Neural cell (in vitro differentiated cells): ENCODE measurements at regions not wholly inside any gene's neighbourhood (a gene's known extent, or its start where the extent isn't known, plus 50 kb on each side); places are given as distances from the start of the nearest gene placed in this dataset.

Source experiments
- H2AFZ ChIP-seq: fragments of 200-600, 300-800 bp; sonication (generic), shearing (Covaris generic); 2 replicates; pipeline ENCODE4 v1.6.0; 2014; ENCODE audit warnings: low read depth, mild to moderate bottlenecking, antibody characterized with exemption, low read length, moderate library complexity
- H3F3A ChIP-seq: fragments of 200-600 bp; shearing (Covaris generic); 2 replicates; pipeline ENCODE4 v1.6.1; 2016; ENCODE audit warnings: mild to moderate bottlenecking, moderate library complexity, mixed read lengths, antibody characterized with exemption, low read length; ENCODE audit not compliant: insufficient read depth, poor library complexity, severe bottlenecking
- H3K27ac ChIP-seq: fragments of 200-600, 300-800 bp; sonication (generic), shearing (Covaris generic); 2 replicates; pipeline ENCODE4 v1.5.1; 2014; ENCODE audit warnings: mild to moderate bottlenecking, low read length, moderate library complexity
- H3K27me3 ChIP-seq: fragments of 300-800, 200-600 bp; sonication (generic), shearing (Covaris generic); 2 replicates; pipeline ENCODE4 v1.6.0; 2014; ENCODE audit warnings: mild to moderate bottlenecking, low read depth, low read length, moderate library complexity; ENCODE audit not compliant: insufficient read depth
- H3K36me3 ChIP-seq: fragments of 300-800, 200-600 bp; sonication (generic), shearing (Covaris generic); 2 replicates; pipeline ENCODE4 v1.5.1; 2014; ENCODE audit warnings: mild to moderate bottlenecking, antibody characterized with exemption, low read length, moderate library complexity; ENCODE audit not compliant: insufficient read depth
- H3K4me2 ChIP-seq: fragments of 300-800, 200-600 bp; sonication (generic), shearing (Covaris generic); 2 replicates; pipeline ENCODE4 v1.6.0; 2014; ENCODE audit warnings: mild to moderate bottlenecking, low read length
- H3K4me3 ChIP-seq: fragments of 300-800, 200-600 bp; sonication (generic), shearing (Covaris generic); 2 replicates; pipeline ENCODE4 v1.5.1; 2014; ENCODE audit warnings: mild to moderate bottlenecking, low read length, moderate library complexity
- H3K79me2 ChIP-seq: fragments of 200-600 bp; shearing (Covaris generic); replicated peaks from 2 replicates; pipeline ENCODE4 v1.6.0; 2014; ENCODE audit warnings: mild to moderate bottlenecking, low read length, moderate library complexity; ENCODE audit not compliant: insufficient read depth
- H3K9ac ChIP-seq: fragments of 300-800, 200-600 bp; sonication (generic), shearing (Covaris generic); 2 replicates; pipeline ENCODE4 v1.6.1; 2016; ENCODE audit warnings: mild to moderate bottlenecking, low read length, mixed read lengths
- H3K9me2 ChIP-seq: fragments of 200-600 bp; shearing (Covaris generic); 2 replicates; pipeline ENCODE4 v1.6.1; 2016; ENCODE audit warnings: mild to moderate bottlenecking, low read length, mixed read lengths; ENCODE audit not compliant: insufficient read depth
- H3K9me3 ChIP-seq: fragments of 200-600, 300-800 bp; sonication (generic), shearing (Covaris generic); 2 replicates; pipeline ENCODE4 v1.6.1; 2016; ENCODE audit warnings: mild to moderate bottlenecking, mixed run types, low read length, moderate library complexity, mixed read lengths
- H4K20me1 ChIP-seq: fragments of 200-600 bp; shearing (Covaris generic); 2 replicates; pipeline ENCODE4 v1.6.1; 2016; ENCODE audit warnings: mild to moderate bottlenecking, mixed run types; ENCODE audit not compliant: insufficient read depth
- CTCF ChIP-seq: fragments of 450-650 bp; IDR thresholded peaks from 2 replicates; pipeline ENCODE4 v1.5.1; 2014; ENCODE audit warnings: antibody characterized with exemption, mild to moderate bottlenecking, moderate library complexity; ENCODE audit not compliant: poor library complexity, severe bottlenecking
- EP300 ChIP-seq: fragments of 450-650 bp; conservative IDR thresholded peaks from 2 replicates; pipeline ENCODE4 v1.6.1; 2014; ENCODE audit warnings: antibody characterized with exemption, mild to moderate bottlenecking, moderate library complexity; ENCODE audit not compliant: poor library complexity, severe bottlenecking
- EZH2 ChIP-seq: fragments of 200-600, 300-800 bp; shearing (Covaris generic), sonication (generic); IDR thresholded peaks from 2 replicates; pipeline ENCODE4 v1.6.1; 2014; ENCODE audit warnings: antibody characterized with exemption, low read length, borderline replicate concordance, mild to moderate bottlenecking; ENCODE audit not compliant: insufficient read depth, poor library complexity, severe bottlenecking
- MXI1 ChIP-seq: fragments of 450-650 bp; conservative IDR thresholded peaks from 2 replicates; pipeline ENCODE4 v1.6.1; 2014; ENCODE audit warnings: antibody characterized with exemption, mild to moderate bottlenecking; ENCODE audit not compliant: poor library complexity, severe bottlenecking
- POLR2AphosphoS5 ChIP-seq: IDR thresholded peaks from 2 replicates; pipeline ENCODE4 v1.6.1; 2012
- RAD21 ChIP-seq: fragments of 450-650 bp; conservative IDR thresholded peaks from 2 replicates; pipeline ENCODE4 v1.6.1; 2014; ENCODE audit warnings: antibody characterized with exemption, mild to moderate bottlenecking, moderate library complexity
- SMC3 ChIP-seq: fragments of 450-650 bp; conservative IDR thresholded peaks from 2 replicates; pipeline ENCODE4 v1.6.1; 2014; ENCODE audit warnings: antibody characterized with exemption, mild to moderate bottlenecking, moderate library complexity; ENCODE audit not compliant: poor library complexity
- TAF1 ChIP-seq: IDR thresholded peaks from 2 replicates; pipeline ENCODE4 v1.6.1; 2012; ENCODE audit warnings: low read depth
- TF ChIP-seq, protein P1 (sequence below): IDR thresholded peaks from 2 replicates; pipeline ENCODE4 v1.6.1; 2012; ENCODE audit warnings: borderline replicate concordance

DNA sequence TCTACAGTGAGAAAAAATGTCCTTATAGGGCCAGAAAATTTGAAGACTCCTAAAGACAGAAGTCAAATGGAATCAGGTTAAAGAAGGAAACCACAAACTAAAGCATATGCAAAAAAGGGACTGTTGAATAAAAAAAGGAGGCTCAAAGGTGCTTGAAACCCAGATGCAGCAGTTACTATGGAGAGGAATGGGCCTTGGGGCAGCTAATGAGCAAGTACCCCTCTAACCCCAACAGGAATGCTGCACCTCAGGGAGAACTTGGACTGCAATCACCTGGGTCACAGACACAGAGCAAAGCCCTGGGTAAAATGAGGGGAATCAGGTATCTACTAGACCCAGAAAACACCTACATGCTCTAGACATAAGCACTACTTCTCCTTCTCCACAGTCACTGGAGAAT lies 313.9 kb downstream of the UBE3D start:
- Histone ChIP-seq H3K4me2 (no peak overlapping the region), H4K20me1 (no peaks in the 10 kb centered on the region), H3K36me3 (no peaks in the 10 kb centered on the region), H3K27ac (no peak overlapping the region), H3K9me2 (no peaks in the 10 kb centered on the region), H3K79me2 (no peaks in the 10 kb centered on the region), H3K27me3 (no peaks in the 10 kb centered on the region), H3K9me3 (no peaks in the 10 kb centered on the region), H3F3A (no peaks in the 10 kb centered on the region), H2AFZ (no peak overlapping the region), H3K9ac (no peak overlapping the region), H3K4me3 (no peak overlapping the region)
- TF ChIP-seq POLR2AphosphoS5 (no peak), RAD21 (no peak), SMC3 (no peak), MXI1 (no peak), TAF1 (no peak), CTCF (no peak), EP300 (no peak), EZH2 (no peak)
- TF ChIP-seq, protein P1, sequence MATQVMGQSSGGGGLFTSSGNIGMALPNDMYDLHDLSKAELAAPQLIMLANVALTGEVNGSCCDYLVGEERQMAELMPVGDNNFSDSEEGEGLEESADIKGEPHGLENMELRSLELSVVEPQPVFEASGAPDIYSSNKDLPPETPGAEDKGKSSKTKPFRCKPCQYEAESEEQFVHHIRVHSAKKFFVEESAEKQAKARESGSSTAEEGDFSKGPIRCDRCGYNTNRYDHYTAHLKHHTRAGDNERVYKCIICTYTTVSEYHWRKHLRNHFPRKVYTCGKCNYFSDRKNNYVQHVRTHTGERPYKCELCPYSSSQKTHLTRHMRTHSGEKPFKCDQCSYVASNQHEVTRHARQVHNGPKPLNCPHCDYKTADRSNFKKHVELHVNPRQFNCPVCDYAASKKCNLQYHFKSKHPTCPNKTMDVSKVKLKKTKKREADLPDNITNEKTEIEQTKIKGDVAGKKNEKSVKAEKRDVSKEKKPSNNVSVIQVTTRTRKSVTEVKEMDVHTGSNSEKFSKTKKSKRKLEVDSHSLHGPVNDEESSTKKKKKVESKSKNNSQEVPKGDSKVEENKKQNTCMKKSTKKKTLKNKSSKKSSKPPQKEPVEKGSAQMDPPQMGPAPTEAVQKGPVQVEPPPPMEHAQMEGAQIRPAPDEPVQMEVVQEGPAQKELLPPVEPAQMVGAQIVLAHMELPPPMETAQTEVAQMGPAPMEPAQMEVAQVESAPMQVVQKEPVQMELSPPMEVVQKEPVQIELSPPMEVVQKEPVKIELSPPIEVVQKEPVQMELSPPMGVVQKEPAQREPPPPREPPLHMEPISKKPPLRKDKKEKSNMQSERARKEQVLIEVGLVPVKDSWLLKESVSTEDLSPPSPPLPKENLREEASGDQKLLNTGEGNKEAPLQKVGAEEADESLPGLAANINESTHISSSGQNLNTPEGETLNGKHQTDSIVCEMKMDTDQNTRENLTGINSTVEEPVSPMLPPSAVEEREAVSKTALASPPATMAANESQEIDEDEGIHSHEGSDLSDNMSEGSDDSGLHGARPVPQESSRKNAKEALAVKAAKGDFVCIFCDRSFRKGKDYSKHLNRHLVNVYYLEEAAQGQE: no peak

DNA sequence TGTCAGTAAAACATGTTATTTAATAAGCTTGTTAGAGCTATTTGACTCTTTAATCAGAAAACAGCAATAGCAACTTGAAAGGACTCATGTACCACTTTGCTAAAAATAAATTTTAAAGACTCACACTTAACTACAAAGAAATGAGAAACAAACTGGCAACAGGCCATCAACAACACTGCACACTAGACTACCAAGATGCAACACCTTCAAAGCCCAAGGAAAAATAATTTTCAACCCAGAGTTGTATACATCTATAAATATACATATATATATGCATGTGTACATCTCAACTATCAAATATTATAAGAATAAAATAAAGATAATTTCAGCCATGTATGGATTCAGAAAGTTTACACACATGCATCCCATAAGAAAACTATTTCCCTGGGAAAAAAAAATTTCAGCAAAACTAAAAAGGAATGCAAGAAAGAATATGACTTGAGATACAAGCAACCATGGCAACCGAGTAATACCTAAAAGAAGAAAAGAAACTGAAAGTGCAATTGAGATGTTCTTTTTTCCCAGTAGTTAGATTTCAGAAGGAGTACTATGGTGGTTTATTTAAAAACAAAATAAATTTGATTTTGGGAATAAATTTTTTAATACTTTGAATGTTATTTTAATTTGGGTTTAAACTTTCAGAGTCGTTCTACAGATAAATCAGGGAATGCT lies 303.8 kb downstream of the UBE3D start:
- Histone ChIP-seq H4K20me1 (no peaks in the 10 kb centered on the region), H3K4me2 (no peak overlapping the region), H3K79me2 (no peaks in the 10 kb centered on the region), H3K9ac (no peak overlapping the region), H3K36me3 (no peaks in the 10 kb centered on the region), H3K9me3 (no peaks in the 10 kb centered on the region), H3K4me3 (no peak overlapping the region), H2AFZ (no peak overlapping the region), H3K27ac (no peak overlapping the region), H3F3A (no peaks in the 10 kb centered on the region), H3K9me2 (no peaks in the 10 kb centered on the region), H3K27me3 (no peaks in the 10 kb centered on the region)
- TF ChIP-seq RAD21 (no peak), POLR2AphosphoS5 (no peak), CTCF (no peak), EZH2 (no peak), MXI1 (no peak), TAF1 (no peak), SMC3 (no peak), EP300 (no peak)
- TF ChIP-seq, protein P1: no peak
